OCI-LY3 (cell line): ENCODE measurements at regions not wholly inside any gene's neighbourhood (a gene's known extent, or its start where the extent isn't known, plus 50 kb on each side); places are given as distances from the start of the nearest gene placed in this dataset.

Experiments used
- H2AFZ ChIP-seq: fragments of 200-600, 300-600 bp; shearing (Covaris generic); 2 replicates; pipeline ENCODE4 v1.6.0; 2014; ENCODE audit warnings: antibody characterized with exemption, low read depth, low read length
- H3K27ac ChIP-seq: fragments of 200-600, 300-600 bp; sonication (generic); 2 replicates; pipeline ENCODE4 v1.5.1; 2014; ENCODE audit warnings: mild to moderate bottlenecking, low read length, moderate library complexity, mixed read lengths
- H3K27me3 ChIP-seq: fragments of 200-600, 300-600 bp; sonication (generic); 2 replicates; pipeline ENCODE4 v1.6.1; 2014; ENCODE audit warnings: low read depth, low read length, mixed read lengths
- H3K36me3 ChIP-seq: fragments of 200-600, 300-600 bp; sonication (generic); replicated peaks from 2 replicates; pipeline ENCODE3; 2014; ENCODE audit warnings: low read depth, low read length, mixed read lengths
- H3K4me1 ChIP-seq: fragments of 300-600, 200-600 bp; sonication (generic); 2 replicates; pipeline ENCODE4 v1.6.1; 2014; ENCODE audit warnings: low read length, mixed read lengths
- H3K4me2 ChIP-seq: fragments of 200-600, 300-600 bp; sonication (generic); 2 replicates; pipeline ENCODE4 v1.6.1; 2014; ENCODE audit warnings: low read length, mixed read lengths
- H3K4me3 ChIP-seq: fragments of 300-600, 200-600 bp; sonication (generic); 2 replicates; pipeline ENCODE4 v1.5.1; 2014; ENCODE audit warnings: antibody characterized with exemption, mild to moderate bottlenecking, low read length, moderate library complexity
- H3K79me2 ChIP-seq: fragments of 300-600, 200-600 bp; shearing (Covaris generic); 2 replicates; pipeline ENCODE4 v1.6.1; 2014; ENCODE audit warnings: mild to moderate bottlenecking, low read length, mixed read lengths
- H3K9ac ChIP-seq: fragments of 300-600, 200-600 bp; shearing (Covaris generic); 2 replicates; pipeline ENCODE4 v1.6.0; 2014; ENCODE audit warnings: mild to moderate bottlenecking, low read length, moderate library complexity
- H3K9me3 ChIP-seq: fragments of 200-600, 300-600 bp; shearing (Covaris generic); 2 replicates; pipeline ENCODE4 v1.6.1; 2014; ENCODE audit warnings: low read length, mixed read lengths; ENCODE audit not compliant: insufficient read depth
- H4K20me1 ChIP-seq: fragments of 200-600, 300-600 bp; sonication (generic); 2 replicates; pipeline ENCODE4 v1.6.1; 2016; ENCODE audit warnings: low read length, mixed read lengths; ENCODE audit not compliant: insufficient read depth
- CTCF ChIP-seq: fragments of 200-600, 300-600 bp; sonication (generic); IDR thresholded peaks from 2 replicates; pipeline ENCODE4 v1.5.1; 2014; ENCODE audit warnings: antibody characterized with exemption, low read length, low read depth
- EZH2phosphoT487 ChIP-seq: fragments of 200-600 bp; shearing (Covaris generic); IDR thresholded peaks from 2 replicates; pipeline ENCODE4 v1.6.1; 2018; ENCODE audit warnings: antibody characterized with exemption, mixed run types, low read depth

- H2AFZ ChIP-seq: no peak overlapping the region
- no peak for TF ChIP-seq EZH2phosphoT487
- peak; percentile 40 for TF ChIP-seq CTCF
Observed at GRCh38 chr6:51541847-51542246, 545.6 kb downstream of the PKHD1 start.

GRCh38 chr6:51542475-51542874 is 544.9 kb downstream of the PKHD1 start:
- H3K4me3 ChIP-seq: no peak overlapping the region
- H3K27ac ChIP-seq: no peak overlapping the region
- H4K20me1 ChIP-seq: no peaks in the 10 kb centered on the region
- TF ChIP-seq CTCF: no peak
- no peak for TF ChIP-seq EZH2phosphoT487
- no peaks in the 10 kb centered on the region for H3K9me3 ChIP-seq
- no peak overlapping the region for H3K4me2 ChIP-seq
- no peaks in the 10 kb centered on the region for H3K79me2 ChIP-seq
- no peaks in the 10 kb centered on the region for H3K36me3 ChIP-seq
- no peaks in the 10 kb centered on the region for H3K4me1 ChIP-seq
- H3K9ac ChIP-seq: no peak overlapping the region
- H3K27me3 ChIP-seq: peaks cover 22% of the 10 kb centered on the region
- no peak overlapping the region for H2AFZ ChIP-seq

More at GRCh38 chr6:51541847-51542246, 545.6 kb downstream of the PKHD1 start:
- Histone ChIP-seq H3K9ac (no peak overlapping the region), H3K27ac (no peak overlapping the region), H3K27me3 (peaks cover 22% of the 10 kb centered on the region), H3K9me3 (no peaks in the 10 kb centered on the region), H3K36me3 (no peaks in the 10 kb centered on the region), H4K20me1 (no peaks in the 10 kb centered on the region), H3K4me1 (no peaks in the 10 kb centered on the region), H3K79me2 (no peaks in the 10 kb centered on the region), H3K4me3 (no peak overlapping the region), H3K4me2 (no peak overlapping the region)

- peaks cover 6% of the 10 kb centered on the region; the same call in 1 of the 2 replicates for H3K27me3 ChIP-seq
- H3K9ac ChIP-seq: no peak overlapping the region
- H3K9me3 ChIP-seq: no peaks in the 10 kb centered on the region
- TF ChIP-seq CTCF (no peak), EZH2phosphoT487 (no peak)
- H3K4me3 ChIP-seq: no peak overlapping the region
- no peaks in the 10 kb centered on the region for H3K4me1 ChIP-seq
- H3K79me2 ChIP-seq: no peaks in the 10 kb centered on the region
- no peaks in the 10 kb centered on the region for H4K20me1 ChIP-seq
- no peaks in the 10 kb centered on the region for H3K36me3 ChIP-seq
- no peak overlapping the region for H3K27ac ChIP-seq
- H3K4me2 ChIP-seq: no peak overlapping the region
- H2AFZ ChIP-seq: no peak overlapping the region
Observed at GRCh38 chr6:51550243-51550642, 537.2 kb downstream of the PKHD1 start.

GRCh38 chr6:51552435-51552834 is 535.0 kb downstream of the PKHD1 start:
- H3K27me3 ChIP-seq: peaks cover 6% of the 10 kb centered on the region; the same call in 1 of the 2 replicates
- no peaks in the 10 kb centered on the region for H3K36me3 ChIP-seq
- no peak for TF ChIP-seq EZH2phosphoT487
- TF ChIP-seq CTCF: no peak
- no peaks in the 10 kb centered on the region for H4K20me1 ChIP-seq
- no peaks in the 10 kb centered on the region for H3K9me3 ChIP-seq
- H2AFZ ChIP-seq: no peak overlapping the region
- no peak overlapping the region for H3K4me3 ChIP-seq
- H3K4me1 ChIP-seq: no peaks in the 10 kb centered on the region
- no peak overlapping the region for H3K9ac ChIP-seq
- no peaks in the 10 kb centered on the region for H3K79me2 ChIP-seq
- H3K4me2 ChIP-seq: no peak overlapping the region
- H3K27ac ChIP-seq: no peak overlapping the region
